ENCODE measurements at regions not wholly inside any gene's neighbourhood (a gene's known extent, or its start where the extent isn't known, plus 50 kb on each side); places are given as distances from the start of the nearest gene placed in this dataset.

GRCh38 chr6:134517145-134517658, 199.3 kb upstream of the SGK1 start:
- DNase-seq, result no peak

GRCh38 chr6:134516582-134516981, 198.7 kb upstream of the SGK1 start:
- no peak for DNase-seq

GRCh38 chr6:134515986-134516385, 198.1 kb upstream of the SGK1 start:
- DNase-seq, result no peak

- no peak for DNase-seq
These were observed 195.1 kb upstream of the SGK1 start for GRCh38 chr6:134512981-134513391.

- DNase-seq, result no peak
These were observed 194.2 kb upstream of the SGK1 start for GRCh38 chr6:134511984-134512683.

- peak; percentile 76 for DNase-seq
These were observed 193.0 kb upstream of the SGK1 start for GRCh38 chr6:134510920-134511319.

- no peak for DNase-seq
These were observed 192.2 kb upstream of the SGK1 start for GRCh38 chr6:134510142-134510541.

GRCh38 chr6:134508862-134509498, 191.1 kb upstream of the SGK1 start:
- DNase-seq, result no peak

GRCh38 chr6:134506162-134506561, 188.2 kb upstream of the SGK1 start:
- DNase-seq, result no peak

GRCh38 chr6:134503585-134504281, 185.8 kb upstream of the SGK1 start:
- no peak for DNase-seq

GRCh38 chr6:134502614-134503549, 185.0 kb upstream of the SGK1 start:
- no peak for DNase-seq

GRCh38 chr6:134495890-134496248, 178.0 kb upstream of the SGK1 start:
- DNase-seq, result no peak

GRCh38 chr6:134495203-134495889, 177.4 kb upstream of the SGK1 start:
- DNase-seq, result no peak

GRCh38 chr6:134493789-134494188, 175.9 kb upstream of the SGK1 start:
- no peak for DNase-seq

GRCh38 chr6:134491477-134491876, 173.6 kb upstream of the SGK1 start:
- DNase-seq, result peak; percentile 19

- no peak for DNase-seq
These were observed 164.8 kb upstream of the SGK1 start for GRCh38 chr6:134482593-134483270.

GRCh38 chr6:134481966-134482365, 164.1 kb upstream of the SGK1 start:
- no peak for DNase-seq

- no peak for DNase-seq
These were observed 162.7 kb upstream of the SGK1 start for GRCh38 chr6:134480593-134480992.

GRCh38 chr6:134478764-134479399, 161.0 kb upstream of the SGK1 start:
- DNase-seq, result no peak

GRCh38 chr6:134477991-134478635, 160.2 kb upstream of the SGK1 start:
- DNase-seq, result no peak

- DNase-seq, result no peak
These were observed 157.0 kb upstream of the SGK1 start for GRCh38 chr6:134474955-134475354.

All from OCI-M1 (cell line).